Renal pelvis (tissue), 1 donor: ENCODE measurements at regions not wholly inside any gene's neighbourhood (a gene's known extent, or its start where the extent isn't known, plus 50 kb on each side); places are given as distances from the start of the nearest gene placed in this dataset.

Experiments used
- DNase-seq: peaks from one replicate; pipeline ENCODE4 v3.0.0-alpha.2; 2013

DNA sequence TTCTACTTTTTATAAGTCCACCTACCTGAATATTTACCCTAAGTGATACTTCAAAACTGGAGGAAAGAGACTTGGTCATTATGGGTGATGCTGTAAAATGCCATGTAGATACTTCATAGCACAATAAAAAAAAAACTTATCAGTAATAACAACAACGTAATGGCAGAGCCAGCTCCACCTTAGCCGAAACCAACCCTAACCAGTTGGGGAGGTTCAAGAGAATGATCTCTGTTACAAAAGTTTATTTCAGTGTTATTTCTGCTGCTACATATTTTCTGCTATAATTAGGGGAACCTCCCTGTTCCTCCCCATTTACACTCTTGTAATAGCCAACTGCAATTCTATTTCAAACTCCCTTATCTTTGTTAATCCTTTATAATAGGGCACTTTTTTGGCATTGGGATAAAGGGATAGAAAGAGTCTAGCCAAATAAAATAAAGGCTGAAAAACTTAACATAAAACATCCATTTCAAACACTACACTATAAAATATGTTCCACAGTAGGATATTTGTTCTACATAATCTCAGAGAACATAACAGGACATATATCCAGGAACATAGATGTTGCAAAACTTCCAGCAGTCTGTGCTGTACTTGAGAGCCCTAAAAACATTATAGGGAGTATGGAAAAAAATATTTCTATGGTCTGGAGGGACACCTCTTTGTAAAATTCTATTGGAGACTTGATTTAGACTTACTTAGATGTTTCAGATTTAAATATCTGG lies 138.7 kb upstream of the POF1B start:
- no peak for DNase-seq

DNA sequence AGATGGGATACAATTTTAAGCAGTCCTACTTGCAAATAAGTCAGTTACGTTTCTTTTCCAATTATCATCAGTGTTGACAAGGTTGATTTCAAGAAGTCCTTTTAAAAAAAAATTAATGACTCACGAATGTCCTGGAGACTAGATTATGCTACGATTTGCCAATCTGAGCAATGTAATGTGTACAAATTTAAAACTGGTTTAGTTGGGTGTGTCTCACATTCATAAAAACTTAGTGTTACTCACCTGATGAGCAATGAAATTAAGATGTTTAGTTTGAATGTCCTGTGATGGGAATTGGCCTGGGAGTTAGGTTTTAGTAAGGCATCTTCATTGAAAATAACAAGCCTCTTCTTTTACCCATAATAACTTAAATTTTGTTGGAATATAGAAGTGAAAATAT lies 136.7 kb upstream of the POF1B start:
- no peak for DNase-seq

GRCh38 chrX:85506871-85507270 lies 127.4 kb upstream of the POF1B start:
- DNase-seq, result no peak

DNA sequence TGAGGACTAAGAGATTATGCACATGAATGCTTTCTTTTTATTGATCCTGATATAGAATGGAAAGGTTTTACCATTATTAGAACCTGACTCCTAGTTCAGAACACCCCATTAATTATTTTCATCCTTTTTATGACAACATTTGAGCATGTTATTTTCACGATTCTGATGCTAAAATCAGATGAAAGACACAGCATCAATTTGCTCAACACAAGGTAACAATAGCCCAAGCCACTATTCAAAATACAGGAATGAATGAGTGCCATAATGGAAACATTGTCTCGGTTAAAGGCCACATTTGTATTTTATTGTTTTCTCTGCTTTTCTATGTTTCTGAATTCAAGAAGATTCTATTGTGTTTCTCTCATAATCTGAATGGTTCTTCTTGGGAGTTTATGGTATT lies 126.3 kb upstream of the POF1B start:
- DNase-seq, result no peak

- DNase-seq, result no peak
These were observed 124.9 kb upstream of the POF1B start for GRCh38 chrX:85504381-85504780.

GRCh38 chrX:85503258-85504158 lies 124.0 kb upstream of the POF1B start:
- no peak for DNase-seq

- no peak for DNase-seq
These were observed 121.9 kb upstream of the POF1B start for GRCh38 chrX:85501349-85501748.

DNA sequence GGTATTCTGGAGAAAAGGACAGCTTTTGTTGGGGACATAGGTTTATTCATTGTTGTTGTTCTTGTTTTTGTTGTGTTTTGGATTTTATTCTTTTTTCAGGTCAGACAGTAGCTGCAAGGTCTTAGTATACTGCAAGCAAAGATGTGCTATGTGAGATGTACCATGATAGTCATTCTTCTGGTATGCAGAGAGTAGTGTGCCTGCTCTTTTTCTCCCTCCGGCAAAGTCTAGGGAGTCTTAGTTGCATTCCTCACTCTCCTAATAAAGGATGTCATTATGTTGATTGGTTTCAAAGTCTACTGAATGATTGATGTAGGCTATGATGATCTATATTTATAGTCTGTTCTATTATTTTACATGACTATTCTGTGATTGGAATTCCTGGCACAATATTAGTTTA lies 119.9 kb upstream of the POF1B start:
- no peak for DNase-seq

DNA sequence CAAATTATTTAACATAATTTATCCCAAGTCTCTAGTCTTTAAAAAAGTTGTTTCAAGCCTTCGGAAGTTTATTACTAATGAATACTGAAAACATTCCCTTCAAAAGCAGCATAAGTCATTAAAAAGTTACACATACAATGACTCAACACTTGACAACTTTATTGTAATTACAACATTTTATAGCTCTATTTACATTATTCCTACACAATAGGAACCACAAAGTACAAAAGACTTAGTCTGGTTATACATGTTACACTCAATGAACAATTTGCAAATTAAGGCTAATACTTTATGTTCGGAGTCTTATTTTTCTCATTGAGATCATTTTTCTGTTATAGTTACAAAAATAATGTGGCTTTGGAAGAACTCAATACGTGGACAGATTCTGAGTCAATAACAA lies 114.4 kb upstream of the POF1B start:
- DNase-seq, result no peak

- DNase-seq, result no peak
These were observed 74.8 kb upstream of the POF1B start for GRCh38 chrX:85454295-85454694.

- no peak for DNase-seq
These were observed 65.1 kb upstream of the POF1B start for GRCh38 chrX:85444613-85445012.
